HCT116 (cell line): ENCODE measurements at regions not wholly inside any gene's neighbourhood (a gene's known extent, or its start where the extent isn't known, plus 50 kb on each side); places are given as distances from the start of the nearest gene placed in this dataset.

ENCODE experiments used
- CTCF ChIP-seq, 3 experiments: fragments of 200-600 bp in 1 of 3; sonication (generic) in 1 of 3; IDR thresholded peaks in 2 of 3; conservative IDR thresholded peaks in 1 of 3; 2 replicates each; pipeline ENCODE4 v1.5.1; 2012 to 2017; ENCODE audit warnings: low read depth in 2 of 3, low read length in 2 of 3, antibody characterized with exemption in 1 of 3, borderline replicate concordance in 1 of 3, control low read depth in 1 of 3, mild to moderate bottlenecking in 1 of 3, mixed read lengths in 1 of 3, mixed run types in 1 of 3, moderate library complexity in 1 of 3; ENCODE audit not compliant: insufficient read depth in 1 of 3
- EZH2 ChIP-seq: fragments of 200-600 bp; sonication (generic); IDR thresholded peaks from 2 replicates; pipeline ENCODE4 v1.6.1; 2017; ENCODE audit warnings: antibody characterized with exemption, mixed run types
- EZH2phosphoT487 ChIP-seq: fragments of 200-600 bp; IDR thresholded peaks from 2 replicates; pipeline ENCODE4 v1.6.1; 2018; ENCODE audit warnings: antibody characterized with exemption, borderline replicate concordance
- JUND ChIP-seq: IDR thresholded peaks from 2 replicates; pipeline ENCODE4 v1.6.1; 2012
- MAX ChIP-seq: IDR thresholded peaks from 2 replicates; pipeline ENCODE4 v1.6.1; 2012
- POLR2A ChIP-seq: IDR thresholded peaks from 2 replicates; pipeline ENCODE4 v1.7.0; 2011; ENCODE audit warnings: borderline replicate concordance; ENCODE audit not compliant: insufficient read depth, insufficient read length; ENCODE audit errors: extremely low read depth
- POLR2AphosphoS5 ChIP-seq: IDR thresholded peaks from 2 replicates; pipeline ENCODE4 v1.6.1; 2011; ENCODE audit warnings: mild to moderate bottlenecking, low read depth, low read length, moderate library complexity
- REST ChIP-seq: IDR thresholded peaks from 2 replicates; pipeline ENCODE4 v1.6.1; 2012; ENCODE audit warnings: low read depth
- SIN3A ChIP-seq: IDR thresholded peaks from 2 replicates; pipeline ENCODE4 v1.6.1; 2012; ENCODE audit warnings: low read depth
- YY1 ChIP-seq: IDR thresholded peaks from 2 replicates; pipeline ENCODE4 v1.6.1; 2011; ENCODE audit warnings: low read length, low read depth, moderate library complexity, mild to moderate bottlenecking; ENCODE audit not compliant: insufficient replicate concordance; ENCODE audit errors: extremely low read depth
- ZBTB33 ChIP-seq: IDR thresholded peaks from 2 replicates; pipeline ENCODE4 v1.6.1; 2011; ENCODE audit warnings: mild to moderate bottlenecking, low read length, moderate library complexity; ENCODE audit not compliant: insufficient replicate concordance; ENCODE audit errors: extremely low read depth

- TF ChIP-seq CTCF (IDR thresholded peaks at IDR 0.05 in 2 of 3, conservative IDR thresholded peaks at IDR 0.05 in 1 of 3; ENCODE audit: borderline replicate concordance in 1 of 3, insufficient read depth in 1 of 3, low read depth in 2 of 3, low read length in 2 of 3) (no peak), EZH2 (no peak), YY1 (no peak), EZH2phosphoT487 (no peak), POLR2A (no peak), MAX (no peak), REST (no peak), SIN3A (no peak), POLR2AphosphoS5 (no peak), ZBTB33 (no peak), JUND (no peak)
Observed at GRCh38 chr1:189606795-189607476, 870.7 kb downstream of the BRINP3 start.
